ENCODE measurements at regions not wholly inside any gene's neighbourhood (a gene's known extent, or its start where the extent isn't known, plus 50 kb on each side); places are given as distances from the start of the nearest gene placed in this dataset.

GRCh38 chr7:119026391-119026790 lies 801.9 kb downstream of the ANKRD7 start:
- TF ChIP-seq EZH2 (IDR thresholded peaks at IDR 0.05; ENCODE audit: borderline replicate concordance, low read depth, low read length, poor library complexity, severe bottlenecking) (no peak), CTCF (conservative IDR thresholded peaks at IDR 0.05; ENCODE audit: low read depth, low read length) (no peak)

Data from A673 (cell line).